ENCODE measurements at regions not wholly inside any gene's neighbourhood (a gene's known extent, or its start where the extent isn't known, plus 50 kb on each side); places are given as distances from the start of the nearest gene placed in this dataset.

DNA sequence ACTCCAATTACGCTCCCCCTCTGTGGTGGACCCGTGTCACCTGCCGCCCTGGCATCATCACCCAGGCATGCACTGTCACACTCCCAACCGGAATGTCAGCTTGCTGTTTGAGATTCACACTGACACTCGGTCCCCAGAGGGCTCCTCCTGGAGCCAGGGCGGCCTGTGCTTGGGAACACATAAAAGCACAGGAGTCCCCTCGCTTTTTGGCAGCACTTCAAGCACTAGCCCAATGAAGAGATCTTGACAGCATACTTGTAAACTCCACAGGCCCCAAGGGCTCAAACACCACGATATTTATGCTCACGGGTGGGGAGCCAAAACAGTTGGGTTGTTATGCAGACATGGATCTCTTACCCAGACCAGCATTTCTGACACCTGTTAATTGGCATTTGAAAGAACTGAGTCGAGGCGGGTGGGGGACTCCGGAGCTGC lies 90.8 kb upstream of the EGFLAM start:
- Mint-ChIP-seq H3K9me3 (no peaks in the 10 kb centered on the region), H3K27ac (no peak overlapping the region), H3K4me3 (no peak overlapping the region), H3K27me3 (no peaks in the 10 kb centered on the region), H3K4me1 (ENCODE audit: low read depth) (no peaks in the 10 kb centered on the region), H3K36me3 (no peaks in the 10 kb centered on the region)
- DNase-seq = no peak
- ChIA-PET CTCF (no interaction called here), POLR2A (no interaction called here)
- intact Hi-C loops (cut with micrococcal nuclease) = no loop called here

DNA sequence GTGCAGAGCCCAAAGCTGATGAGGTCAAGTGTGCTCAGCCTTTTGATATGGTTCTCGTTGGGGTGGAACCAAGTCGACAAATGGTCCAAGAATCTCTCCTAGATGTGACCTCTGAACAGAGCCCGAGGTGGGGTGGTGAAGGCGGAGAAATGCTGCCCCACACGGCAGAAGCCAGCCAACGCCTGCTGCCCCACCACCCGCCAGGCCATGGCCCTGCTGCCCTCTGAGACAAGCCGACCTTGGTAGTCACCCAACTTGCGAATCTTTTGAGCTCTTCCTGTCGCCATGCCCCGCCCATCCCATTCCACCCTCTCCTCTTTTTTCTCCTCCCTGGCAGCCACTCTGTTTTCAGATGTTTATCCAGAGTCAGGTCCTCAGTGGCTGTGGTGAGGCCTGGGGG lies 91.5 kb upstream of the EGFLAM start:
- Mint-ChIP-seq H3K27me3 (no peaks in the 10 kb centered on the region), H3K27ac (no peak overlapping the region), H3K9me3 (no peaks in the 10 kb centered on the region), H3K36me3 (no peaks in the 10 kb centered on the region), H3K4me3 (no peak overlapping the region), H3K4me1 (ENCODE audit: low read depth) (no peaks in the 10 kb centered on the region)
- no peak for DNase-seq
- ChIA-PET POLR2A (no interaction called here), CTCF (no interaction called here)
- intact Hi-C loops (cut with micrococcal nuclease) = no loop called here

DNA sequence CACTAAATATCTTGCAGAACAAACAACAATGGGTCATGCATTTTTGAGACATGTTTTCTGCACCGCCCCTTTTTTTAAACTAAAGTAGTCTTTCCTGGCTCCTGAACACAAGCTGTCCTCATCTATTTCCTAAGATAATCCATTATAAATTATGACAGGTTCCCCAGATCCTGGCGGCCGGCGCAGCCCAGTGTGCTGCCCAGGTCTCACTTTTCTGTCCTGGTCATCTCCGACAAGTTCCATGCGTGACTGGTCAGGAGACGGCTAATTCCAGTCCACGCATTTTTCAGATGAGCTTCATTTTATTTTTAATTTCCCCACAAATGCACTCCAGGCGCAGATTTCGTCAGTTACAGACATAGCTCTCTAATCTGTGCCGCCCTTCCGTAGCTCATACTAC lies 92.9 kb upstream of the EGFLAM start:
- ChIA-PET POLR2A (no interaction called here), CTCF (no interaction called here)
- no peak overlapping the region for H3K4me3 Mint-ChIP-seq
- no peak overlapping the region for H3K27ac Mint-ChIP-seq
- no peaks in the 10 kb centered on the region for H3K36me3 Mint-ChIP-seq
- DNase-seq = no peak
- no peaks in the 10 kb centered on the region for H3K27me3 Mint-ChIP-seq
- intact Hi-C loops (cut with micrococcal nuclease) = no loop called here
- no peaks in the 10 kb centered on the region for H3K9me3 Mint-ChIP-seq
- no peaks in the 10 kb centered on the region for H3K4me1 Mint-ChIP-seq (ENCODE audit: low read depth)

DNA sequence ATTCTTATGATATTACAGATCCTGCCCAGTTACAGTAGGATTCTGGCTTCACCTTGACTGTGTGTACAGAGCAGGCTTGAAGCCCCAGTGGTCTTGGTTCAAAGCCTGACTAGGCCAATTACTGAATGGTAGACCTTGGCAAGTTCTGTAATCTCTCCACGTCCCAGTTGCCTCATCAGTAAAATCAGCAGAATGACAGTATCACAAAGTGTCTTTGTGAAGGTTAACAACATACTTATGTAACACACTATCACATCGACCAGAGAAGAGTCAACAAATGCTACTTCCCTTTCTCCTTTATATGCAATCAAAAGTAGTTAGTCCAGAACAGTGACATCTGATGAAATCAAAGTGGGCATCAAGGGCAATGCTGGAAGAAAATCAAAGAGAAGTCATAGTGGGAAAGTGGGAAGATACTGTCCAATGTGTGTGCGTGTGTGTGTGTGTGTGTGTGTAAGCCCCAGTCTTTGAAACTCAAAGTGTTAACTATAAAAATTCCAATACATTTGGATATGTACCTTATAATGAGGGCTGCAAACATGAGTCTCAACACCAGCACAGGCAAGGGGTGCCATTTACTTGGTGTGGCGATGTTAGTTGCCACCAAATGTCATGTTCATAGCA lies 93.5 kb upstream of the EGFLAM start:
- no peaks in the 10 kb centered on the region for H3K9me3 Mint-ChIP-seq
- intact Hi-C loops (cut with micrococcal nuclease) = no loop called here
- no peaks in the 10 kb centered on the region for H3K27me3 Mint-ChIP-seq
- POLR2A ChIA-PET = no interaction called here
- H3K36me3 Mint-ChIP-seq = no peaks in the 10 kb centered on the region
- CTCF ChIA-PET = no interaction called here
- H3K4me3 Mint-ChIP-seq = no peak overlapping the region
- DNase-seq = no peak
- no peaks in the 10 kb centered on the region for H3K4me1 Mint-ChIP-seq (ENCODE audit: low read depth)
- H3K27ac Mint-ChIP-seq = no peak overlapping the region

DNA sequence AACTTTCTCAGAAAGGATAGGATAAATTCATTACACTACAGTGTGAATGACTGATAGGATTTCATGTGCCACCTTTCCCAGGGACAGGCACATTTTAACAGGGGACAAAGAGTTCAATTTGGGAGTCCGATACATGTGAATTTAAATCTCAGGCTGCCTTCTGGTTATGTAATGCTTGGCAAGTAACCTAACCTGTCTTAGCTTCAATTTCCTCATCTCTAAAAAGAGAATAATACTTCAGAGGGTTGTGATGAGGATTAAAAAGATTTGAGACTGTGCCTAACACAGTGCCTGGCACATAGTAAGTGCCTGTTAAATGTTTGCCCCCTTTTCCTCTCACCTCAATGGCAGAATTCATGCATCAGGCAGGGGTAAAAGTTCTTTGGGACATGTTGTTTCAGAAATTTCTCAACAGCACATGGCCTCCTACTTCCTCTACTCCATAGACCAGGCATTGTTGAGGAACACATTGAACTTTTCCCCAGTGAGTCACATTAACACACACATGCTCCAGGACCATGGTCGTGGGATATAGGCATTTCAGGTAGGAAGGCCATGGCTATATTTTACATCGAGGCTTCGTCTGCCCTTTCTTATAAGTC lies 94.6 kb upstream of the EGFLAM start:
- Mint-ChIP-seq H3K4me1 (ENCODE audit: low read depth) (no peaks in the 10 kb centered on the region), H3K27ac (no peak overlapping the region), H3K36me3 (no peaks in the 10 kb centered on the region), H3K27me3 (no peaks in the 10 kb centered on the region), H3K9me3 (no peaks in the 10 kb centered on the region), H3K4me3 (no peak overlapping the region)
- POLR2A ChIA-PET = no interaction called here
- CTCF ChIA-PET = no interaction called here
- DNase-seq = no peak
- intact Hi-C loops (cut with micrococcal nuclease) = no loop called here

DNA sequence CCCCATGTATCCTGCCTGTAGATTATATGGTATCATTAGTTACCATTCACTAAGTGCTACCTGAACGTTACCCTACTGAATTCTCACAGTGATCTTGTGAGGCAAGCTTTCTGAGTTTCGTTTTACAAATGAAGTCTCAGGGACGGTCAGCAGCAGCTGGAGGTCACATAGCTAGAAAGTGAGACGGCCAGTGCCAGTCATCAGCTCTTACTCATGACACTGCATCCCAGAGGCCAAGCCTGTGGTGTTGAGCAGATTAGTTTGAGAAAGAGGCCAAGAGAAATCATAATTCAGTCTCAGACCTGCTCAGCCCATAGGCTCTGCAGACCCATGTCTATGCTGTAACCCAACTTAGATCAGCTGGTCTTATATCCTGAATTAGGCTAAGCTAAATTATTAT lies 95.7 kb upstream of the EGFLAM start:
- no peaks in the 10 kb centered on the region for H3K9me3 Mint-ChIP-seq
- H3K27ac Mint-ChIP-seq = no peak overlapping the region
- intact Hi-C loops (cut with micrococcal nuclease) = no loop called here
- ChIA-PET CTCF (no interaction called here), POLR2A (no interaction called here)
- DNase-seq = no peak
- H3K27me3 Mint-ChIP-seq = no peaks in the 10 kb centered on the region
- no peak overlapping the region for H3K4me3 Mint-ChIP-seq
- H3K4me1 Mint-ChIP-seq (ENCODE audit: low read depth) = no peaks in the 10 kb centered on the region
- no peaks in the 10 kb centered on the region for H3K36me3 Mint-ChIP-seq

DNA sequence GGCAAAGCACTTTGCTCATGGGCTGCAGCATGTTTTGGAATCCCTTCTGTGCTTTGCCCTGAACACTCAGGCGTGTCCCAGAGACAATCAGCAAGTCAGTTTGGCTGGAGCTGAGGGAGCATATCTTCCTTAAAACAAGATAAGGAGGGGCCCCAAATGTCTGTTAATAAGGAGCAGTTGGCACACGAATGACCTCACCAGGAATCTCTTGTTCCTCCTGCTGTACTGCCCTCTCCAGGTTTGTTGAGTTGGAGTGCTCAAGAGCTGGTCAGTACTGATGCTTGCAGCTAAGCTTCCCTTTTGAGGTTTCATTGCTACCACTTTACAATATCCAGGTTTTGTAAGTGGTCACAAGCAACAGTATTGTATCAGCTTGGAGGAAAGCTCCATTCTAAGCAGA lies 101.3 kb upstream of the EGFLAM start:
- no peak overlapping the region for H3K27ac Mint-ChIP-seq
- no peaks in the 10 kb centered on the region for H3K9me3 Mint-ChIP-seq
- no peak for DNase-seq
- POLR2A ChIA-PET = no interaction called here
- no peak overlapping the region for H3K4me3 Mint-ChIP-seq
- H3K36me3 Mint-ChIP-seq = no peaks in the 10 kb centered on the region
- no peaks in the 10 kb centered on the region for H3K4me1 Mint-ChIP-seq (ENCODE audit: low read depth)
- CTCF ChIA-PET = interaction anchor here (1.0 kb wide), 1 partner anchor 36 kb away, joined by 3 read pairs; no protein-coding TSS in a partner anchor
- intact Hi-C loops (cut with micrococcal nuclease) = no loop called here
- H3K27me3 Mint-ChIP-seq = peaks cover 2% of the 10 kb centered on the region

DNA sequence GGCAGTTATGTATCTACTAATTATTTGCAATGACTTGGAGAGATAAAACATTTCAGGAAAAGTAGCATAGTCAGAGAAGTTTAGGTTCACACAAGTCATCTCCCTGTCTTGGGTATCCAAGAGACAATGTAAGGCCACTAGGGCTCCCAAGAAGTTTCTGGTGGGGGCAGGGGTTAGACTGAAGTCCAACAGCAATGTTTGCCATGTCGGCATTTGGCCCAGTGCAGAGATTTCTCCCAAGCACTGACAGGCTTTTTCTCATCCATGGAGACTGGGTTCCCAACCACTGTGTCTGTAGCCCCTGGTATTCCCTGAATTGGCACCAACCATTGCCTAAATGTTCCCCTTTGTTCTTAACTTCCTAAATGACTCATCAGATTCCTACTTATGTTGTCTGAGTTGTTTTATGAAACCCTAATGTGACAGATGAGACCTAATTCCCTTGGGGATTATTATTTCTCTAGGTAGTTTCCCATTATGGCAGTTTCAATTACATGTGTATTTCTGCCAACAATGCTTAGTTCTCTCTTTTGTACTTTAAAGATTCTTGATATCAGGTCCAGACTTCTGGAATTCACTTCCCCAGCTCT lies 103.6 kb upstream of the EGFLAM start:
- ChIA-PET POLR2A (no interaction called here), CTCF (no interaction called here)
- Mint-ChIP-seq H3K9me3 (no peaks in the 10 kb centered on the region), H3K4me3 (no peak overlapping the region), H3K27me3 (peaks cover 4% of the 10 kb centered on the region), H3K4me1 (ENCODE audit: low read depth) (no peaks in the 10 kb centered on the region), H3K27ac (no peak overlapping the region), H3K36me3 (no peaks in the 10 kb centered on the region)
- intact Hi-C loops (cut with micrococcal nuclease) = no loop called here
- DNase-seq = no peak

DNA sequence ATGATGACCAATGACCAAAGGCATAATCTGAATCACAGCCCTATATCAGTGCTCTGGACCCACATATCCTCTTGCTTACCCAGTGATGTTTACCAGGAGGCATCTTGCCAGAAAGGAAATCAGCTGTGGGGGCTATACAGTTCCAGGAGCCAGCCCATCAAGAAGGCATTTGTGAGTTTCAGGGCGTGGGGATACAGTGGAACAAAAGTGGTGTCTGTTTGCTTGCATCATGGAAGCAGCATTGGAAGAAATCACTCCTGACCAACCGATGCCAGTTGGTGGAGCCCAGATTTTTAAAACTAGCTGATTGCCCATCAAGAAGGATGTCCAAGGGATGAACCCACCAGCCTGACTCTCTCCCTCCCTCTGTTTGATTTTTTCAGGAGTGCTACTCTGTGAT lies 106.5 kb upstream of the EGFLAM start:
- H3K9me3 Mint-ChIP-seq = no peaks in the 10 kb centered on the region
- no peaks in the 10 kb centered on the region for H3K4me1 Mint-ChIP-seq (ENCODE audit: low read depth)
- H3K36me3 Mint-ChIP-seq = no peaks in the 10 kb centered on the region
- H3K27me3 Mint-ChIP-seq = peaks cover 4% of the 10 kb centered on the region
- H3K4me3 Mint-ChIP-seq = no peak overlapping the region
- ChIA-PET POLR2A (no interaction called here), CTCF (no interaction called here)
- DNase-seq = no peak
- H3K27ac Mint-ChIP-seq = no peak overlapping the region
- intact Hi-C loops (cut with micrococcal nuclease) = no loop called here

DNA sequence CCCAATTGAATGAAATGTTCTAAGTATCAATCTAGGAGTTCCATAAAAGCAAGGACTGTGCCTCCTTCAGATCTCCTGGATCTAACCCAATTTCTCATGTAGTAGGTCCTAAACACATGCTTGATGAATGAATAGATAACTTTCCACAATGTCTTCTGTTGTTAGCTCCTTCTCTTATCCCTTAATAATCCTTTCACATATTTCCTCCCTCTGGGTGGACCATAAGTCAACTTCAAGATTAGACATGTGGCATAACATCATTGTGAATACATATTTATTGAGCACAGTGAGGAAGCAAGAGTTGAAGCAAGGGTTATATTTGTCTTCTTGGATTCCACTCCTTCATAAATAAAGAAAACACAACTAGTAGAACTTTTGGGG lies 108.6 kb upstream of the EGFLAM start:
- no peaks in the 10 kb centered on the region for H3K9me3 Mint-ChIP-seq
- H3K36me3 Mint-ChIP-seq = no peaks in the 10 kb centered on the region
- no peak overlapping the region for H3K27ac Mint-ChIP-seq
- no peaks in the 10 kb centered on the region for H3K4me1 Mint-ChIP-seq (ENCODE audit: low read depth)
- H3K4me3 Mint-ChIP-seq = no peak overlapping the region
- intact Hi-C loops (cut with micrococcal nuclease) = no loop called here
- ChIA-PET POLR2A (no interaction called here), CTCF (no interaction called here)
- no peak for DNase-seq
- peaks cover 4% of the 10 kb centered on the region for H3K27me3 Mint-ChIP-seq

DNA sequence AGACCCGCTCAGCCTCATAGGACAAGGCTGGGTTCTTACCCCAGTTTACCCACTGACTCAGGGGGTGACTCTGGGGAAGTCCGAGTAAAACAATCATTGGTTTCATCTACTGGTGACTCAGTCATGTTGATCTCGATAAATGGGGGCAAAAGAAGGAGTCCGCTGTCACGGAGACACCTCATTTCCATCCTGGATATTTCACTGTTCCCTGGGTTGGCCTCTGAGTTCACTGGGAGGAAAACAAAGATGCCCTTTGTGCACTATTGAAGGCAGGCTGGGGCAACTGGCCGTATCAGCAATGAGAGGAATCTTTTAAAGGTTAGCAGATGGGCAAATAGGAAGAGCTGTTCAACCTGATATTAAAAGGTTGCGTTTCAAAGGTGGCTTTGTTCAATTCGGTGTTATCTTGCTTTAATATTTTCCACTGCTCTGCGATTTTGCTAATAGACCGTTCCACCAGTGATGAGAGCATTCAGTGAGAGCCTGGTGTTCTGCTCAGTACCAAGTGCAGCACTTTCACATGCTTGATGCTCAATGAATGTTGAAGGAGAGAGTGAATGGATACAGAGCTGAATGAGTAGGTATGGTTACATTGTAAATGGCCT lies 110.2 kb upstream of the EGFLAM start:
- peaks cover 2% of the 10 kb centered on the region for H3K27me3 Mint-ChIP-seq
- H3K27ac Mint-ChIP-seq = no peak overlapping the region

DNA sequence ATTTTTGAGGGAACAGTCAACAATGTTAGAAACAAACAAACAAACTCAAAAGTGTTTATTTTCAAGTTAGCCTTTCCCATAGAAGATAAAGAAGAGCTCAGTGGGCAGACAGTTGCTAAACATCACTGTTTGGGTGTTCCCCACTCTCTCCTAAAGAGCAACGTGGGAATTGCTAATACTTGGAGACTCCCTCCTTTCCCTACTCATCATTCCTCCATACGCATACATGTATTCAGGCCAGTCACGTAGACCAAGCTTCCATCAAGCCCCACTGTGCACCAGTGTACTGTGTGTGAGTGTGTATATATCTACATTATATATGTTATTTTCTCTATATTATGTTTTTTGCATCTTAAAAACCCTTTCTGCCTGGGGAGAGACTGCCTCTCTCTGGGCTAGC lies 115.0 kb upstream of the EGFLAM start:
- no peaks in the 10 kb centered on the region for H3K27me3 Mint-ChIP-seq
- POLR2A ChIA-PET = no interaction called here
- DNase-seq = no peak
- CTCF ChIA-PET = no interaction called here
- H3K9me3 Mint-ChIP-seq = no peaks in the 10 kb centered on the region
- intact Hi-C loops (cut with micrococcal nuclease) = no loop called here
- no peak overlapping the region for H3K4me3 Mint-ChIP-seq
- H3K27ac Mint-ChIP-seq = no peak overlapping the region
- H3K36me3 Mint-ChIP-seq = no peaks in the 10 kb centered on the region
- H3K4me1 Mint-ChIP-seq (ENCODE audit: low read depth) = no peaks in the 10 kb centered on the region

More for the DNA sequence above, 110.2 kb upstream of the EGFLAM start:
- intact Hi-C loops (cut with micrococcal nuclease) = no loop called here
- POLR2A ChIA-PET = no interaction called here
- Mint-ChIP-seq H3K36me3 (no peaks in the 10 kb centered on the region), H3K4me3 (no peak overlapping the region), H3K4me1 (ENCODE audit: low read depth) (no peaks in the 10 kb centered on the region), H3K9me3 (no peaks in the 10 kb centered on the region)
- no peak for DNase-seq
- CTCF ChIA-PET = no interaction called here

DNA sequence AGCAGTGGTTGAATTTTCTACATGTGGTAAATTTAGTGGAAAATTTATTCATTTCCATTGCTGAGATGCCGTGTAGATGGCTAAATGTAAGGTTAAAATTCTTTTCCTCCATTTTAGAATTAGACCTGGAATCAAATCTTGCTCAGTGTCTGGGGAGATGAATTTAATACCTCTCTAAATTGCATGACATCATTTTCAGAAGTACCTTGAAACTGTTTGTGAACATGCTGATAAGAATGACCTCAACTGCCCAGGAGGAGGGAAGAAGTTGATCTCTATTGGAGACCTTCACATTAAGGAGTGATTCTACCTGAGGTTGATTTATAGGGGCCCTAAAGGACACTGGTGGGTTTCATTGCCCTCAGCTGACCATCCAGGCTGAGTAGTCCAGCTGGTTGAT lies 116.7 kb upstream of the EGFLAM start:
- POLR2A ChIA-PET = no interaction called here
- no peaks in the 10 kb centered on the region for H3K4me1 Mint-ChIP-seq (ENCODE audit: low read depth)
- no peaks in the 10 kb centered on the region for H3K27me3 Mint-ChIP-seq
- no peak for DNase-seq
- no peaks in the 10 kb centered on the region for H3K9me3 Mint-ChIP-seq
- H3K36me3 Mint-ChIP-seq = no peaks in the 10 kb centered on the region
- intact Hi-C loops (cut with micrococcal nuclease) = no loop called here
- no peak overlapping the region for H3K4me3 Mint-ChIP-seq
- H3K27ac Mint-ChIP-seq = no peak overlapping the region
- CTCF ChIA-PET = interaction anchor here (1.0 to 1.3 kb wide), 2 partner anchors 39 to 51 kb away, joined by 3 read pairs; no protein-coding TSS in a partner anchor

Data from activated CD4-positive, alpha-beta memory T cell treated with anti-CD3 and anti-CD28 coated beads for 36 hours (primary cell).